ENCODE measurements at regions not wholly inside any gene's neighbourhood (a gene's known extent, or its start where the extent isn't known, plus 50 kb on each side); places are given as distances from the start of the nearest gene placed in this dataset.

DNA sequence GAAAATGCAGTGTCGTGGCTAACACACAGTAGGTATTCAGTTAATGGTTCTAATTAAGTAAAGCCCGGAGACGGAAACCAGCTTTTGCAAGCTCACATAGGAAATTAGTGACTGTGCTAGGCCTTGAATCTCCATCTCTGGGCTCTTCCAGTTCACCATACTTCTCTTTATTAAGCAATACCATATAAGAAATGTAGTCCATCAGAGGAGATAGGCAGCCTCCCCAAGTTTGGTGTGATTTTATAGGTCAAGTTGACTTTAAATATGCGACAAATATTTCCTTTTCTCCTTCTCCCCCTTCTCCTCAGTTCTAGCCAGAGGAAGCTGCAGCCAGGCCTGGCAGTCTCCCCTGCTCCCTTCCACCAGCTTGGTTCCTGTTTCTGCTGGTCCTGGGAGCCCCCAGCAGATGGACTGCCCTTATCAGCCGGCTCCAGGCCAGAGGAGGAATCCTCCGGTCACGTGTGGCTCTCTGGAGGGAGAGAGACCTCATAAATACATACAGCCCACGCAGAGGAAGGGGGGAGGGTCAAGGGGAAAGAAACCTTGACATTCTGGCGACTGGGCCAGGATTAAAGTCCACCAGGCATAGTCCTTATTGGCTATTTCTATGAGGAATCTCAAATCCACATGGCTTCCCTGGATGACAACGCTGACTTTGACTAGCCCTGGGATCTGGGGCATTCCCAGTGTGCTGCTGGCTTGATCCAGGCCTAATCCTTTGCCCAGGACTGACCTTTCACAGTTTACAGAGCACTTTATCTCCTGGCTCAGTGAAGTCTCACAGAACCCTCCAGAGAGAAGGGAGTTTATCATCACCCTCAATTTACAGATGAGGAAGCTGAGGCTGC is 115.1 kb upstream of the JUN start:
- TF ChIP-seq, protein P1, sequence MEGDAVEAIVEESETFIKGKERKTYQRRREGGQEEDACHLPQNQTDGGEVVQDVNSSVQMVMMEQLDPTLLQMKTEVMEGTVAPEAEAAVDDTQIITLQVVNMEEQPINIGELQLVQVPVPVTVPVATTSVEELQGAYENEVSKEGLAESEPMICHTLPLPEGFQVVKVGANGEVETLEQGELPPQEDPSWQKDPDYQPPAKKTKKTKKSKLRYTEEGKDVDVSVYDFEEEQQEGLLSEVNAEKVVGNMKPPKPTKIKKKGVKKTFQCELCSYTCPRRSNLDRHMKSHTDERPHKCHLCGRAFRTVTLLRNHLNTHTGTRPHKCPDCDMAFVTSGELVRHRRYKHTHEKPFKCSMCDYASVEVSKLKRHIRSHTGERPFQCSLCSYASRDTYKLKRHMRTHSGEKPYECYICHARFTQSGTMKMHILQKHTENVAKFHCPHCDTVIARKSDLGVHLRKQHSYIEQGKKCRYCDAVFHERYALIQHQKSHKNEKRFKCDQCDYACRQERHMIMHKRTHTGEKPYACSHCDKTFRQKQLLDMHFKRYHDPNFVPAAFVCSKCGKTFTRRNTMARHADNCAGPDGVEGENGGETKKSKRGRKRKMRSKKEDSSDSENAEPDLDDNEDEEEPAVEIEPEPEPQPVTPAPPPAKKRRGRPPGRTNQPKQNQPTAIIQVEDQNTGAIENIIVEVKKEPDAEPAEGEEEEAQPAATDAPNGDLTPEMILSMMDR (IDR thresholded peaks at IDR 0.05; ENCODE audit: poor library complexity, severe bottlenecking): no peak
- TF ChIP-seq SMC3 (conservative IDR thresholded peaks at IDR 0.05; ENCODE audit: poor library complexity) (no peak), POLR2AphosphoS5 (IDR thresholded peaks at IDR 0.05) (no peak), TAF1 (IDR thresholded peaks at IDR 0.05; ENCODE audit: low read depth) (no peak), EP300 (conservative IDR thresholded peaks at IDR 0.05; ENCODE audit: poor library complexity, severe bottlenecking) (no peak), EZH2 (IDR thresholded peaks at IDR 0.05; ENCODE audit: borderline replicate concordance, insufficient read depth, low read length, poor library complexity, severe bottlenecking) (no peak)
